HCT116 (cell line): ENCODE measurements at regions not wholly inside any gene's neighbourhood (a gene's known extent, or its start where the extent isn't known, plus 50 kb on each side); places are given as distances from the start of the nearest gene placed in this dataset.

Source experiments
- CEBPB ChIP-seq: IDR thresholded peaks from 2 replicates; pipeline ENCODE4 v1.6.1; 2012; ENCODE audit warnings: low read depth
- ELF1 ChIP-seq: IDR thresholded peaks from 2 replicates; pipeline ENCODE4 v1.6.1; 2012; ENCODE audit warnings: low read depth, borderline replicate concordance
- POLR2AphosphoS5 ChIP-seq: IDR thresholded peaks from 2 replicates; pipeline ENCODE4 v1.6.1; 2011; ENCODE audit warnings: mild to moderate bottlenecking, low read depth, low read length, moderate library complexity
- RAD21 ChIP-seq: IDR thresholded peaks from 2 replicates; pipeline ENCODE4 v1.6.1; 2012; ENCODE audit warnings: low read depth, mild to moderate bottlenecking
- TF ChIP-seq, protein P1 (sequence below), 3 experiments: fragments of 200-600 bp in 1 of 3; sonication (generic) in 1 of 3; IDR thresholded peaks in 2 of 3; conservative IDR thresholded peaks in 1 of 3; 2 replicates each; pipeline ENCODE4 v1.5.1; 2012 to 2017; ENCODE audit warnings: low read depth in 2 of 3, low read length in 2 of 3, antibody characterized with exemption in 1 of 3, borderline replicate concordance in 1 of 3, control low read depth in 1 of 3, mild to moderate bottlenecking in 1 of 3, mixed read lengths in 1 of 3, mixed run types in 1 of 3, moderate library complexity in 1 of 3; ENCODE audit not compliant: insufficient read depth in 1 of 3

- TF ChIP-seq, protein P1, sequence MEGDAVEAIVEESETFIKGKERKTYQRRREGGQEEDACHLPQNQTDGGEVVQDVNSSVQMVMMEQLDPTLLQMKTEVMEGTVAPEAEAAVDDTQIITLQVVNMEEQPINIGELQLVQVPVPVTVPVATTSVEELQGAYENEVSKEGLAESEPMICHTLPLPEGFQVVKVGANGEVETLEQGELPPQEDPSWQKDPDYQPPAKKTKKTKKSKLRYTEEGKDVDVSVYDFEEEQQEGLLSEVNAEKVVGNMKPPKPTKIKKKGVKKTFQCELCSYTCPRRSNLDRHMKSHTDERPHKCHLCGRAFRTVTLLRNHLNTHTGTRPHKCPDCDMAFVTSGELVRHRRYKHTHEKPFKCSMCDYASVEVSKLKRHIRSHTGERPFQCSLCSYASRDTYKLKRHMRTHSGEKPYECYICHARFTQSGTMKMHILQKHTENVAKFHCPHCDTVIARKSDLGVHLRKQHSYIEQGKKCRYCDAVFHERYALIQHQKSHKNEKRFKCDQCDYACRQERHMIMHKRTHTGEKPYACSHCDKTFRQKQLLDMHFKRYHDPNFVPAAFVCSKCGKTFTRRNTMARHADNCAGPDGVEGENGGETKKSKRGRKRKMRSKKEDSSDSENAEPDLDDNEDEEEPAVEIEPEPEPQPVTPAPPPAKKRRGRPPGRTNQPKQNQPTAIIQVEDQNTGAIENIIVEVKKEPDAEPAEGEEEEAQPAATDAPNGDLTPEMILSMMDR (IDR thresholded peaks at IDR 0.05 in 2 of 3, conservative IDR thresholded peaks at IDR 0.05 in 1 of 3; ENCODE audit: borderline replicate concordance in 1 of 3, insufficient read depth in 1 of 3, low read depth in 2 of 3, low read length in 2 of 3), result no peak
- TF ChIP-seq ELF1 (no peak), RAD21 (no peak), POLR2AphosphoS5 (no peak), CEBPB (no peak)
Measured at GRCh38 chr5:4375640-4376039, 764.5 kb upstream of the ADAMTS16 start.
